Right lobe of liver (tissue), 6 donors: ENCODE measurements at regions not wholly inside any gene's neighbourhood (a gene's known extent, or its start where the extent isn't known, plus 50 kb on each side); places are given as distances from the start of the nearest gene placed in this dataset.

Experiments used
- ATAC-seq, 4 donors: fragments of 200-7000 bp; cut with Tn5 transposase; one replicate each; pipeline ENCODE4 v1.9.1; 2020; ENCODE audit warnings: mild to moderate bottlenecking in 4 of 4, moderate library complexity in 4 of 4
- DNase-seq, 3 donors: peaks; one replicate each; pipeline ENCODE4 v3.0.0-alpha.2; 2020
- H3K27ac ChIP-seq, 3 donors: fragments of 200-600 bp; one replicate each; pipeline ENCODE4 v1.8.0; 2022
- H3K27me3 ChIP-seq, 2 donors: fragments of 200-600 bp; one replicate each; pipeline ENCODE4 v1.8.0; 2022
- H3K36me3 ChIP-seq, 4 donors: fragments of 200-600 bp; sonication (generic) in 1 of 4; one replicate each; pipeline versions ENCODE4 v1.5.1 to v1.8.0; 2017 to 2022; ENCODE audit warnings: control low read depth in 1 of 4
- H3K4me1 ChIP-seq, 4 donors: fragments of 200-600 bp; sonication (generic) in 1 of 4; one replicate each; pipeline versions ENCODE4 v1.5.1 to v1.8.0; 2017 to 2022; ENCODE audit warnings: control low read depth in 1 of 4
- H3K4me3 ChIP-seq, 3 donors: fragments of 200-600 bp; one replicate each; pipeline ENCODE4 v1.8.0; 2022
- H3K9me3 ChIP-seq, 4 donors: fragments of 200-600 bp; sonication (generic) in 1 of 4; one replicate each; pipeline versions ENCODE4 v1.5.1 to v1.8.0; 2017 to 2022; ENCODE audit warnings: control low read depth in 1 of 4
- POLR2A ChIP-seq: fragments of 450-650 bp; IDR thresholded peaks from one replicate; pipeline ENCODE4 v1.6.1; 2017; ENCODE audit warnings: antibody characterized with exemption, mild to moderate bottlenecking
- WGBS: methylation state at CpG from one replicate; pipeline ENCODE4 v1.1.6; 2018; ENCODE audit warnings: low coverage, low lambda C conversion rate; ENCODE audit not compliant: insufficient coverage; ENCODE audit errors: missing lambda C conversion rate; 5-methylcytosine and 5-hydroxymethylcytosine counted together
- intact Hi-C, 2 donors: fragments of 100-400 bp; cut with DNase I; formaldehyde crosslinking; loops; one replicate each; pipeline versions ENCODE4 v1.11.2 to v1.14.1; 2022
- TF ChIP-seq, protein P1 (sequence below), 4 donors: fragments of 200-600 bp in 3 of 4; fragments of 450-650 bp in 1 of 4; IDR thresholded peaks; one replicate each; pipeline versions ENCODE4 v1.5.1 to v1.8.0; 2016 to 2022; ENCODE audit warnings: antibody characterized with exemption in 4 of 4, mild to moderate bottlenecking in 2 of 4
- donor health status: DM: no; HTN: yes; CAD: no.
- donor health status: DM: no; HTN: no; CAD: no.
- donor health status: DM: no; HTN: no; CAD: no.
- donor health status: DM: no; HTN: yes; CAD: no.
- donor health status: DM: no; HTN: yes; CAD: no.

DNA sequence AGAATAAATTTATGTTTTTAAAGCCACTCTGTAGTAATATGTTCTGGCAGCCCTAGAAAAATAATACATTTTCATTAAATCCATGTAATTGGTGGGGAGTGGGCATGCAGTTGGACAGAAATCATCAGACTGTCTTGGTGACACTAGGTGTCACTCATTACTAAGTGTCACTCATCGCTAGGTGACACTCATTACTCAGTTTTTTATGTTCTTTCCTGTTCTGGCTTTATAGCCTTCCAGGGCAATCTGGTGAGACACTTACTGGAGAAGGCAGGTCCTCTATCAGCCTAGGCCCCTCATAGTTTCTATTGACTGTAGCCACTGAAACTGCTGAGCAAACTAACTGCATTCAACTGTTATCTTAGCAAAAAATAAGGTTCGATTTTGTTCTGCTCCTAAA, 542.1 kb downstream of the SLITRK1 start:
- no peak for ATAC-seq
- no peaks in the 10 kb centered on the region for H3K4me1 ChIP-seq
- intact Hi-C loops, result no loop called here
- no peaks in the 10 kb centered on the region for H3K36me3 ChIP-seq
- H3K27me3 ChIP-seq, result no peaks in the 10 kb centered on the region
- 31% methylated on average over 2 of the region's 2 CpGs for WGBS
- TF ChIP-seq, protein P1, sequence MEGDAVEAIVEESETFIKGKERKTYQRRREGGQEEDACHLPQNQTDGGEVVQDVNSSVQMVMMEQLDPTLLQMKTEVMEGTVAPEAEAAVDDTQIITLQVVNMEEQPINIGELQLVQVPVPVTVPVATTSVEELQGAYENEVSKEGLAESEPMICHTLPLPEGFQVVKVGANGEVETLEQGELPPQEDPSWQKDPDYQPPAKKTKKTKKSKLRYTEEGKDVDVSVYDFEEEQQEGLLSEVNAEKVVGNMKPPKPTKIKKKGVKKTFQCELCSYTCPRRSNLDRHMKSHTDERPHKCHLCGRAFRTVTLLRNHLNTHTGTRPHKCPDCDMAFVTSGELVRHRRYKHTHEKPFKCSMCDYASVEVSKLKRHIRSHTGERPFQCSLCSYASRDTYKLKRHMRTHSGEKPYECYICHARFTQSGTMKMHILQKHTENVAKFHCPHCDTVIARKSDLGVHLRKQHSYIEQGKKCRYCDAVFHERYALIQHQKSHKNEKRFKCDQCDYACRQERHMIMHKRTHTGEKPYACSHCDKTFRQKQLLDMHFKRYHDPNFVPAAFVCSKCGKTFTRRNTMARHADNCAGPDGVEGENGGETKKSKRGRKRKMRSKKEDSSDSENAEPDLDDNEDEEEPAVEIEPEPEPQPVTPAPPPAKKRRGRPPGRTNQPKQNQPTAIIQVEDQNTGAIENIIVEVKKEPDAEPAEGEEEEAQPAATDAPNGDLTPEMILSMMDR (IDR thresholded peaks at IDR 0.05), result no peak
- no peak for TF ChIP-seq POLR2A
- H3K4me3 ChIP-seq, result no peak overlapping the region
- no peaks in the 10 kb centered on the region for H3K9me3 ChIP-seq
- H3K27ac ChIP-seq, result no peak overlapping the region
- DNase-seq, result no peak

DNA sequence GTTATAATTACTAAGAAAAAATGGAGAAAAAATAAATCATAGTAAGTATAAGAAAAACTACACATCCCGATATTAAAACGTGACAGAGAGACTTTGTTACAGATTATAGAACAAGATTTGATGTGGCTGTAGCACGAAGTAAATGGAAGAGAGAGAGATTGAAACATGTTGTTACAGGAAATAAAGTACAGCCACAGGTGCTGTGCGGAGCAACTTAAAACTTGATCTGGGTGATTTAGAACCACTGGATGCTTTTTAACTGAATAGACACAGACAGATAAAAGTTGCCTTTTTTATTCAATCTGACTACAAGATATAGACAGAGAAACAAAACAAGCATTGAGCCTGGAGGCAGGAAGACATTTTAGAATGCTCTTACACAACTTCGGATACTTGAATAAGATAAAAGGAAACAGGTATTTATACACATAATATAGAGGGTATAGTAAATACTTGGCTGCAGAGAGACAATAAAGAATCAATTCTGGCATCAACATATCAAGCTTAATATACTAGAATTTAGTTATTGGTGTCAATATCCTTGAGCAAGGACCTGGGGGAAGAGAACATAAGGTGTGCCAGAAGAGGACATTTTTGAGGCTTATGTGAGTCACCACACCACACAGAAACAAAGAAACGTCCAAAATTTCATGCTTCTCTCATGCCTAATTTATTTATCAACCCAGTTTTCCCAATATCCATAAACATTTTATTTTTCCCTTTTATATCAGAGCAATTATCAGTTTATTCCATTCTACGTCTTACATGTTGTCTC, 548.5 kb downstream of the SLITRK1 start:
- no peak for TF ChIP-seq POLR2A
- TF ChIP-seq, protein P1 (IDR thresholded peaks at IDR 0.05), result no peak
- H3K27ac ChIP-seq, result no peak overlapping the region
- WGBS, result 40% methylated on average over 7 of the region's 7 CpGs
- DNase-seq (no peak), ATAC-seq (no peak)
- H3K27me3 ChIP-seq, result no peaks in the 10 kb centered on the region
- intact Hi-C loops, result no loop called here
- H3K4me1 ChIP-seq, result no peaks in the 10 kb centered on the region
- H3K4me3 ChIP-seq, result no peak overlapping the region
- no peaks in the 10 kb centered on the region for H3K36me3 ChIP-seq
- no peaks in the 10 kb centered on the region for H3K9me3 ChIP-seq

DNA sequence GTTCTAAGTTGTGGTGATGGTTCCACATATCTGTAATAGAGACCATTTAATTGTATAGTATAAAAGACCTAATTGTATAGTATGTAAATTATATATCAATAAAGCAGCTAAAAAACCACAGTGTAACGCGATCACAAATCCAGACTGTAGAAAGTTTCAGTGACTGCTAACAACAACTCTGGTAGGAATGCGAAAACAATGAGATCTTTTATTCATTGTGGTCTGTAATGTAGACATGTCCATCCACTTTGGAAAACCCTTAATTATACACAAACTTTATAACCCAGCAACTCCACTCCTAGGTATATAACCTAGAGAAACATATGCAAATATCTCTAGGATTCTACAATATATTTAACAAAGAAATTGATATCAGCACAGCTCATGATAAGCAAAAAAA, 549.5 kb downstream of the SLITRK1 start:
- Histone ChIP-seq H3K9me3 (no peaks in the 10 kb centered on the region), H3K4me3 (no peak overlapping the region), H3K27me3 (no peaks in the 10 kb centered on the region), H3K36me3 (no peaks in the 10 kb centered on the region), H3K27ac (no peak overlapping the region), H3K4me1 (no peaks in the 10 kb centered on the region)
- no peak for ATAC-seq
- intact Hi-C loops, result no loop called here
- WGBS, result 76% methylated on average over 3 of the region's 3 CpGs
- DNase-seq, result no peak
- no peak for TF ChIP-seq POLR2A
- TF ChIP-seq, protein P1 (IDR thresholded peaks at IDR 0.05), result no peak

DNA sequence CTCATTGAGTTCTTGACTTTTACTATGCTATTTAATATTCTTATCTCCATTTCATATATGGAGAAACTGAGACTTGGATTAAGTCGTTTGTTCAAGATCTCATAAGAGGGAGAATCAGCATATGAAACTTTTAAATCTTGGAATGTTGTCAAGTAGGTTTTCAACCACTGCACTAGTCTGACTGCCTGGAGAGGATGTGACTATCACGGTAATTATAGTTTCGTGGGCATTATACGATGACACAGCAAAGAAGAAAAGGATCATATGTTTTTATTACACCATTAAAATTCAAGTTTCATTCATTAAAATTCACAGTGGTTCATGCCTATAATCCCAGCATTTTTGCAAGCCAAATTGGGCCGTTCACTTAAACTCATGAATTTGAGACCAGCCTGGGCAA, 555.2 kb downstream of the SLITRK1 start:
- H3K36me3 ChIP-seq, result no peaks in the 10 kb centered on the region
- intact Hi-C loops, result no loop called here
- H3K4me1 ChIP-seq, result no peaks in the 10 kb centered on the region
- no peaks in the 10 kb centered on the region for H3K9me3 ChIP-seq
- 52% methylated on average over 5 of the region's 5 CpGs for WGBS
- DNase-seq, result no peak
- no peaks in the 10 kb centered on the region for H3K27me3 ChIP-seq
- H3K4me3 ChIP-seq, result no peak overlapping the region
- H3K27ac ChIP-seq, result no peak overlapping the region
- no peak for ATAC-seq
- no peak for TF ChIP-seq POLR2A
- TF ChIP-seq, protein P1 (IDR thresholded peaks at IDR 0.05), result no peak
